Endothelial cell of umbilical vein (primary cell): ENCODE measurements at regions not wholly inside any gene's neighbourhood (a gene's known extent, or its start where the extent isn't known, plus 50 kb on each side); places are given as distances from the start of the nearest gene placed in this dataset.

Experiments used
- BruUV-seq: library from RNA; stranded (reverse); fragments of 400-500 nt; replicated peaks from 2 replicates; lab custom pipeline; 2021; lab: Mats Ljungman, UMichigan
- CTCF ChIA-PET: fragments of 300-600, 350-600 bp; sonication (Branson Sonifier 250); formaldehyde crosslinking; loops from one replicate; lab custom pipeline; 2021; ENCODE audit warnings: antibody characterized with exemption, inconsistent platforms; lab: Charles Lee
- POLR2A ChIA-PET: fragments of 300-600, 350-600 bp; sonication (Branson Sonifier 250); formaldehyde crosslinking; loops from one replicate; lab custom pipeline; 2021; ENCODE audit warnings: antibody characterized with exemption, inconsistent platforms; lab: Charles Lee
- DNase-seq: peaks from one replicate; pipeline ENCODE4 v3.0.0-alpha.2; 2011; ENCODE audit warnings: low read depth, low spot score
- FAIRE-seq: peaks from 2 replicates; lab custom pipeline; 2011; peaks lifted over from hg19 to GRCh38; lab: Jason Lieb, UNC
- H2AFZ ChIP-seq: 2 replicates; pipeline ENCODE4 v1.6.0; 2012; ENCODE audit warnings: low read depth, low read length, control low read depth, inconsistent platforms
- H3K27ac ChIP-seq: 2 replicates; pipeline ENCODE4 v1.5.1; 2011; ENCODE audit warnings: low read depth, mild to moderate bottlenecking, control low read depth, low read length, moderate library complexity; ENCODE audit not compliant: insufficient read depth
- H3K27me3 ChIP-seq, 2 experiments: 2 replicates each; pipeline versions ENCODE4 v1.6.0 to v1.6.1; 2011; ENCODE audit warnings: low read length in 2 of 2, mixed read lengths in 1 of 2; ENCODE audit not compliant: control insufficient read depth in 2 of 2, insufficient read depth in 2 of 2
- H3K36me3 ChIP-seq, 2 experiments: 2 replicates in 1 of 2; 3 replicates in 1 of 2; pipeline ENCODE4 v1.5.1; 2011; ENCODE audit warnings: low read length in 2 of 2, mild to moderate bottlenecking in 1 of 2, moderate library complexity in 1 of 2; ENCODE audit not compliant: control insufficient read depth in 2 of 2, insufficient read depth in 2 of 2; ENCODE audit errors: extremely low read depth in 1 of 2
- H3K4me1 ChIP-seq: 3 replicates; pipeline ENCODE4 v1.5.1; 2011; ENCODE audit warnings: mild to moderate bottlenecking, low read length; ENCODE audit not compliant: control insufficient read depth, insufficient read depth; ENCODE audit errors: extremely low read depth
- H3K4me2 ChIP-seq: 2 replicates; pipeline ENCODE4 v1.6.1; 2011; ENCODE audit warnings: low read length, control low read depth, mixed read lengths; ENCODE audit not compliant: insufficient read depth
- H3K4me3 ChIP-seq, 3 experiments: fragments of 200-600 bp in 1 of 3; sonication (generic), shearing (Covaris generic) in 1 of 3; replicated peaks in 1 of 3; 2 replicates each; pipeline ENCODE4 v1.5.1; 2011 to 2016; ENCODE audit warnings: control low read depth in 3 of 3, low read length in 3 of 3, mild to moderate bottlenecking in 2 of 3, inconsistent platforms in 1 of 3, low read depth in 1 of 3, moderate library complexity in 1 of 3; ENCODE audit not compliant: insufficient read depth in 1 of 3
- H3K79me2 ChIP-seq: 2 replicates; pipeline ENCODE4 v1.6.0; 2012; ENCODE audit warnings: low read length, inconsistent platforms; ENCODE audit not compliant: control insufficient read depth, insufficient read depth
- H3K9ac ChIP-seq: replicated peaks from 2 replicates; pipeline ENCODE3; 2011; ENCODE audit warnings: low read length, control low read depth; ENCODE audit not compliant: insufficient read depth; ENCODE audit errors: extremely low read depth
- H3K9me1 ChIP-seq: replicated peaks from 3 replicates; pipeline ENCODE4 v1.6.0; 2011; ENCODE audit warnings: mild to moderate bottlenecking, low read length; ENCODE audit not compliant: control insufficient read depth, insufficient read depth; ENCODE audit errors: extremely low read depth
- H3K9me3 ChIP-seq: replicated peaks from 2 replicates; pipeline ENCODE4 v1.5.1; 2012; ENCODE audit warnings: low read length, inconsistent platforms; ENCODE audit not compliant: control insufficient read depth, insufficient read depth
- H4K20me1 ChIP-seq: replicated peaks from 2 replicates; pipeline ENCODE3; 2011; ENCODE audit warnings: mild to moderate bottlenecking, low read length; ENCODE audit not compliant: control insufficient read depth, insufficient read depth; ENCODE audit errors: extremely low read depth
- CTCF ChIP-seq, 2 donors: IDR thresholded peaks; 1 replicate in 1 of 2; 2 replicates in 1 of 2; pipeline ENCODE4 v1.5.1; 2011; ENCODE audit warnings: low read length in 2 of 2, mild to moderate bottlenecking in 2 of 2, moderate library complexity in 2 of 2, control low read depth in 1 of 2, inconsistent platforms in 1 of 2, low read depth in 1 of 2; ENCODE audit not compliant: insufficient read depth in 1 of 2; ENCODE audit errors: extremely low read depth in 1 of 2
- EZH2 ChIP-seq: IDR thresholded peaks from 2 replicates; pipeline ENCODE4 v1.6.1; 2012; ENCODE audit warnings: borderline replicate concordance, low read depth, mild to moderate bottlenecking, moderate library complexity, low read length, inconsistent platforms; ENCODE audit not compliant: severe bottlenecking
- FOS ChIP-seq: IDR thresholded peaks from 2 replicates; pipeline ENCODE4 v1.6.1; 2011; ENCODE audit warnings: mild to moderate bottlenecking, low read length, moderate library complexity, borderline replicate concordance; ENCODE audit not compliant: insufficient read depth
- GATA2 ChIP-seq: IDR thresholded peaks from 2 replicates; pipeline ENCODE4 v1.7.0; 2011; ENCODE audit warnings: low read depth, mild to moderate bottlenecking, moderate library complexity, mixed read lengths, low read length; ENCODE audit not compliant: insufficient read length, insufficient read depth
- JUN ChIP-seq: IDR thresholded peaks from 2 replicates; pipeline ENCODE4 v1.6.1; 2011; ENCODE audit warnings: borderline replicate concordance, low read depth; ENCODE audit not compliant: insufficient read length, insufficient read depth
- MYC ChIP-seq: IDR thresholded peaks from one replicate; pipeline ENCODE4 v1.6.1; 2011; ENCODE audit warnings: mild to moderate bottlenecking, low read depth, low read length
- POLR2A ChIP-seq: IDR thresholded peaks from 2 replicates; pipeline ENCODE4 v1.6.1; 2012; ENCODE audit warnings: low read depth, mild to moderate bottlenecking, control low read depth, low read length
- POLR2AphosphoS5 ChIP-seq: IDR thresholded peaks from 2 replicates; pipeline ENCODE4 v1.6.1; 2012; ENCODE audit warnings: low read depth, mild to moderate bottlenecking, control low read depth, low read length, moderate library complexity; ENCODE audit not compliant: insufficient read depth
- dilution Hi-C: fragments of 300-500 bp; cut with MboI; formaldehyde crosslinking; loops from one replicate; pipeline ENCODE4 v1.15.0; 2019; ENCODE audit warnings: low sequenced_read_pairs; ENCODE audit not compliant: extremely low pct_ligation_motif_present
- intact Hi-C: fragments of 100-400 bp; cut with micrococcal nuclease; formaldehyde crosslinking; loops from one replicate; pipeline ENCODE4 v1.10.0; 2022
- TF ChIP-seq, protein P1 (sequence below): IDR thresholded peaks from 2 replicates; pipeline ENCODE4 v1.6.1; 2011; ENCODE audit not compliant: insufficient read depth, insufficient read length

GRCh38 chr1:63147783-63148182, 174.6 kb upstream of the FOXD3 start:
- FAIRE-seq (no peak), DNase-seq (no peak)
- H3K4me2 ChIP-seq = no peak overlapping the region
- no peaks in the 10 kb centered on the region for H3K79me2 ChIP-seq
- intact Hi-C loops = no loop called here
- dilution Hi-C loops = no loop called here
- no peak overlapping the region for H3K4me3 ChIP-seq
- TF ChIP-seq POLR2AphosphoS5 (no peak), EZH2 (no peak), CTCF (IDR thresholded peaks at IDR 0.05; ENCODE audit: extremely low read depth in 1 of 2, insufficient read depth in 1 of 2, low read depth in 1 of 2, low read length in 2 of 2) (no peak), MYC (no peak), JUN (no peak), POLR2A (no peak), GATA2 (no peak), FOS (no peak)
- TF ChIP-seq, protein P1, sequence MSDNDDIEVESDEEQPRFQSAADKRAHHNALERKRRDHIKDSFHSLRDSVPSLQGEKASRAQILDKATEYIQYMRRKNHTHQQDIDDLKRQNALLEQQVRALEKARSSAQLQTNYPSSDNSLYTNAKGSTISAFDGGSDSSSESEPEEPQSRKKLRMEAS = no peak
- no peaks in the 10 kb centered on the region for H3K4me1 ChIP-seq
- H3K36me3 ChIP-seq = no peaks in the 10 kb centered on the region
- ChIA-PET CTCF (interaction anchor here (1.2 to 5.2 kb wide), 6 partner anchors 39 to 305 kb away, joined by 3 to 98 read pairs (median 21); no protein-coding TSS in a partner anchor), POLR2A (no interaction called here)
- no peak overlapping the region for H3K27ac ChIP-seq
- no peaks in the 10 kb centered on the region for H3K9me3 ChIP-seq
- no peaks in the 10 kb centered on the region for H3K9me1 ChIP-seq
- peaks cover 6 to 8% of the 10 kb centered on the region in 2 experiments for H3K27me3 ChIP-seq
- H3K9ac ChIP-seq = no peak overlapping the region
- no peak overlapping the region for H2AFZ ChIP-seq
- no TSS peak for BruUV-seq
- H4K20me1 ChIP-seq = no peaks in the 10 kb centered on the region
